ENCODE measurements at regions not wholly inside any gene's neighbourhood (a gene's known extent, or its start where the extent isn't known, plus 50 kb on each side); places are given as distances from the start of the nearest gene placed in this dataset.

- no peak for DNase-seq (ENCODE audit: low read depth)
- TF ChIP-seq, protein P1, sequence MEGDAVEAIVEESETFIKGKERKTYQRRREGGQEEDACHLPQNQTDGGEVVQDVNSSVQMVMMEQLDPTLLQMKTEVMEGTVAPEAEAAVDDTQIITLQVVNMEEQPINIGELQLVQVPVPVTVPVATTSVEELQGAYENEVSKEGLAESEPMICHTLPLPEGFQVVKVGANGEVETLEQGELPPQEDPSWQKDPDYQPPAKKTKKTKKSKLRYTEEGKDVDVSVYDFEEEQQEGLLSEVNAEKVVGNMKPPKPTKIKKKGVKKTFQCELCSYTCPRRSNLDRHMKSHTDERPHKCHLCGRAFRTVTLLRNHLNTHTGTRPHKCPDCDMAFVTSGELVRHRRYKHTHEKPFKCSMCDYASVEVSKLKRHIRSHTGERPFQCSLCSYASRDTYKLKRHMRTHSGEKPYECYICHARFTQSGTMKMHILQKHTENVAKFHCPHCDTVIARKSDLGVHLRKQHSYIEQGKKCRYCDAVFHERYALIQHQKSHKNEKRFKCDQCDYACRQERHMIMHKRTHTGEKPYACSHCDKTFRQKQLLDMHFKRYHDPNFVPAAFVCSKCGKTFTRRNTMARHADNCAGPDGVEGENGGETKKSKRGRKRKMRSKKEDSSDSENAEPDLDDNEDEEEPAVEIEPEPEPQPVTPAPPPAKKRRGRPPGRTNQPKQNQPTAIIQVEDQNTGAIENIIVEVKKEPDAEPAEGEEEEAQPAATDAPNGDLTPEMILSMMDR (conservative IDR thresholded peaks at IDR 0.05; ENCODE audit: low read length): no peak
- no peak overlapping the region for H3K4me3 ChIP-seq (ENCODE audit: low read length)
Measured at GRCh38 chr5:144944936-144945335, 774.3 kb downstream of the KCTD16 start.

- TF ChIP-seq, protein P1 (conservative IDR thresholded peaks at IDR 0.05; ENCODE audit: low read length): no peak
- H3K4me3 ChIP-seq (ENCODE audit: low read length): no peak overlapping the region
- no peak for DNase-seq (ENCODE audit: low read depth)
Measured at GRCh38 chr5:144941004-144941403, 770.3 kb downstream of the KCTD16 start.

GRCh38 chr5:144918371-144918770, 747.7 kb downstream of the KCTD16 start:
- no peak for DNase-seq (ENCODE audit: low read depth)
- no peak overlapping the region for H3K4me3 ChIP-seq (ENCODE audit: low read length)
- TF ChIP-seq, protein P1 (conservative IDR thresholded peaks at IDR 0.05; ENCODE audit: low read length): no peak

GRCh38 chr5:144915452-144915851, 744.8 kb downstream of the KCTD16 start:
- no peak overlapping the region for H3K4me3 ChIP-seq (ENCODE audit: low read length)
- TF ChIP-seq, protein P1 (conservative IDR thresholded peaks at IDR 0.05; ENCODE audit: low read length): no peak
- DNase-seq (ENCODE audit: low read depth): no peak

DNA sequence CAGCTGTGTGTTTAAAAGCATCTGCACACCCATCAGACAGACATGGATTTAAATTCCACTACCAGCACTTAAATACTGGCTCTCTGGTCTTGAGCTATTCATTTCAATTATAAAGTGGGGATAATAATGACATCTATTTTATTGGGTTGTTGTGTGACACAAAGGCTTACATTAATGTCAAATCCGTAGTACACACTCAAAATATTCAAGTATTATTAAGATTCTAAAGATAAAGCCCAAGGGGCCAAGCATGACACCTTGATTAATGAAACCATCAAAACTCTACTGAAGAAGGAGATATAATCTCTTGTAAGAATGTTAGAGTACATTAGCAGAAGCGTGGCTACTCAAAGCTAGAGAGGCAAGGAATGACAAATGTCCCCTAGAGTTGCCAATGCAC, 743.0 kb downstream of the KCTD16 start:
- DNase-seq (ENCODE audit: low read depth): no peak
- TF ChIP-seq, protein P1 (conservative IDR thresholded peaks at IDR 0.05; ENCODE audit: low read length): no peak
- no peak overlapping the region for H3K4me3 ChIP-seq (ENCODE audit: low read length)

DNA sequence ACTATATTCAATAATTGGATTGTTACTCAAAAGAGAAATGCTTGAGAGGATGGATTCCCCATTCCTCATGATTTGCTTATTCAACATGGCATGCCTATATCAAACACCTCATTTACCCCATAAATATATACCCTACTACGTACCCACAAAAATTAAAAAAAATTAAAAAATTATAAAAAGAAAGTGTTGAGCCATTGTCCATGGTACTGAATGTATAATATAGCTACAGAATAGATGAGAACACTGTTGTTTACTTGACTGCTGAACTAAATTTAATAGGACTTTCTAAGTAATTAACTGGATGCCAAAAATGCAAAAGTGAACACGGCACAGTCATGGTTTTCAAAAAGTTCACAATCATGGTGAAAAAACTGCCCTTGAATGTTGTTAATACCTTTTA, 725.8 kb downstream of the KCTD16 start:
- TF ChIP-seq, protein P1 (conservative IDR thresholded peaks at IDR 0.05; ENCODE audit: low read length): no peak
- no peak overlapping the region for H3K4me3 ChIP-seq (ENCODE audit: low read length)
- no peak for DNase-seq (ENCODE audit: low read depth)

GRCh38 chr5:144886668-144887067, 716.0 kb downstream of the KCTD16 start:
- no peak overlapping the region for H3K4me3 ChIP-seq (ENCODE audit: low read length)
- TF ChIP-seq, protein P1 (conservative IDR thresholded peaks at IDR 0.05; ENCODE audit: low read length): no peak

More at GRCh38 chr5:144886668-144887067, 716.0 kb downstream of the KCTD16 start:
- no peak for DNase-seq (ENCODE audit: low read depth)

Data from AG10803 (cell line).